Heart right ventricle (tissue), 16 donors: ENCODE measurements at regions not wholly inside any gene's neighbourhood (a gene's known extent, or its start where the extent isn't known, plus 50 kb on each side); places are given as distances from the start of the nearest gene placed in this dataset.

Experiments
- ATAC-seq, 8 donors: fragments of 200-7000 bp; cut with Tn5 transposase; one replicate each; pipeline ENCODE4 v1.9.1; 2020; ENCODE audit warnings: mild to moderate bottlenecking in 8 of 8, moderate library complexity in 8 of 8, moderate number of reproducible peaks in 1 of 8
- DNase-seq, 2 donors: peaks; one replicate each; pipeline ENCODE4 v3.0.0-alpha.2; 2020
- H3K27ac ChIP-seq, 10 donors: fragments of 200-600 bp; sonication (generic) in 2 of 10; one replicate each; pipeline versions ENCODE4 v1.5.0 to v1.8.0; 2020 to 2022; ENCODE audit warnings: mild to moderate bottlenecking in 3 of 10
- H3K27me3 ChIP-seq, 7 donors: fragments of 200-600 bp; one replicate each; pipeline ENCODE4 v1.8.0; 2021 to 2022; ENCODE audit warnings: mild to moderate bottlenecking in 2 of 7
- H3K36me3 ChIP-seq, 9 donors: fragments of 200-600 bp; sonication (generic) in 1 of 9; one replicate each; pipeline versions ENCODE4 v1.5.0 to v1.8.0; 2020 to 2022; ENCODE audit warnings: mild to moderate bottlenecking in 2 of 9
- H3K4me1 ChIP-seq, 9 donors: fragments of 200-600 bp; sonication (generic) in 1 of 9; one replicate each; pipeline versions ENCODE4 v1.5.0 to v1.8.0; 2020 to 2022; ENCODE audit warnings: mild to moderate bottlenecking in 4 of 9
- H3K4me3 ChIP-seq, 10 donors: fragments of 200-600 bp; sonication (generic) in 2 of 10; one replicate each; pipeline versions ENCODE4 v1.5.0 to v1.8.0; 2020 to 2022; ENCODE audit warnings: mild to moderate bottlenecking in 7 of 10, moderate library complexity in 2 of 10
- H3K9me3 ChIP-seq, 11 donors: fragments of 200-600 bp in 10 of 11; sonication (generic) in 2 of 11; one replicate each; pipeline versions ENCODE4 v1.5.0 to v1.8.0; 2013 to 2022; ENCODE audit warnings: mild to moderate bottlenecking in 2 of 11, control low read depth in 1 of 11, moderate library complexity in 1 of 11
- CTCF ChIP-seq, 9 donors: fragments of 200-600 bp; sonication (generic) in 2 of 9; IDR thresholded peaks; one replicate each; pipeline versions ENCODE4 v1.5.0 to v1.8.0; 2021 to 2022; ENCODE audit warnings: antibody characterized with exemption in 9 of 9, mild to moderate bottlenecking in 5 of 9, moderate library complexity in 1 of 9
- WGBS, 2 donors: extraction: QIAGEN DNeasy Blood & Tissue Kit; methylation state at CpG; one replicate each; pipeline ENCODE4 v1.1.7; 2013; ENCODE audit warnings: inconsistent platforms in 1 of 2; 5-methylcytosine and 5-hydroxymethylcytosine counted together
- intact Hi-C, 10 donors: fragments of 100-400 bp; cut with DNase I; formaldehyde crosslinking; loops; one replicate each; pipeline versions ENCODE4 v1.11.1 to v1.14.2; 2022
- donor health status: Arrhythmogenic right ventricular cardiomyopathy.
- donor health status: ischemic (EF 13 %, LVEDD 7.1; RV severe dilation, severe dysfunction).
- donor health status: healthy with polysubstance abuse.
- donor health status: DM: no; HTN: yes; CAD: no.
- donor health status: DM: no; HTN: no; CAD: no.
- donor health status: ischemic (EF 25% LVEDD 6.9; RV normal size, moderate dysfunction).
- donor health status: ischemic (EF 25% LVEDD 5.7; RV mildly dilated, moderate dysfunction).
- donor health status: healthy.
- donor health status: DM: yes; HTN: yes; CAD: no.
- donor health status: Ischemic cardiomyopathy.
- donor health status: ischemic (EF 35%, LVEDD 5.7; RV mildly dilated, moderate dysfunction).
- donor health status: nonischemic (EF 11% LVEDD 7.7; RV severe dilation, severe dysfunction).
- donor health status: DM: yes; HTN: yes; CAD: no.
- donor health status: PGD.
- donor health status: ischemic (EF 29% LVEDD 5.4; RV normal size, mild dysfunction).
- donor health status: nonischemic (EF 23%, LVEDD 6.1; RV moderate dilation, normal function).

- no peak for DNase-seq
- WGBS, 2 donors = 89 to 92% methylated on average over 6 of the region's 6 CpGs
- no peaks in the 10 kb centered on the region for H3K36me3 ChIP-seq
- no peaks in the 10 kb centered on the region for H3K27me3 ChIP-seq
- no peak for ATAC-seq
- no peaks in the 10 kb centered on the region for H3K9me3 ChIP-seq
- H3K4me3 ChIP-seq = no peak overlapping the region
- peaks cover 0 to 12% (median 9%) of the 10 kb centered on the region in 9 donors for H3K4me1 ChIP-seq
- H3K27ac ChIP-seq = no peak overlapping the region
- intact Hi-C loops = loop anchor here in 3 of 10 donors (5.0 to 10.0 kb wide), 3 partner anchors 120 to 310 kb away; partner anchors contain the start of genes VAT1 (in 3 of the 3), RND2 (in 2 of the 3) and TMEM106A (in 1 of the 3)
- TF ChIP-seq CTCF (IDR thresholded peaks at IDR 0.05) = no peak
Measured at GRCh38 chr17:43332230-43332629, 66.6 kb upstream of the ARL4D start.

- no peaks in the 10 kb centered on the region for H3K27me3 ChIP-seq
- no peak overlapping the region for H3K4me3 ChIP-seq
- no peak overlapping the region for H3K27ac ChIP-seq
- no peak for ATAC-seq
- TF ChIP-seq CTCF (IDR thresholded peaks at IDR 0.05) = no peak
- no peak for DNase-seq
- intact Hi-C loops = loop anchor here in 3 of 10 donors (5.0 to 10.0 kb wide), 3 partner anchors 119 to 309 kb away; partner anchors contain the start of genes VAT1 (in 3 of the 3), RND2 (in 2 of the 3) and TMEM106A (in 1 of the 3)
- peaks cover 0 to 12% (median 9%) of the 10 kb centered on the region in 9 donors for H3K4me1 ChIP-seq
- H3K36me3 ChIP-seq = no peaks in the 10 kb centered on the region
- H3K9me3 ChIP-seq = no peaks in the 10 kb centered on the region
- WGBS, 2 donors = 83 to 88% methylated on average over 12 of the region's 12 CpGs
Measured at GRCh38 chr17:43330876-43331639, 67.7 kb upstream of the ARL4D start.

DNA sequence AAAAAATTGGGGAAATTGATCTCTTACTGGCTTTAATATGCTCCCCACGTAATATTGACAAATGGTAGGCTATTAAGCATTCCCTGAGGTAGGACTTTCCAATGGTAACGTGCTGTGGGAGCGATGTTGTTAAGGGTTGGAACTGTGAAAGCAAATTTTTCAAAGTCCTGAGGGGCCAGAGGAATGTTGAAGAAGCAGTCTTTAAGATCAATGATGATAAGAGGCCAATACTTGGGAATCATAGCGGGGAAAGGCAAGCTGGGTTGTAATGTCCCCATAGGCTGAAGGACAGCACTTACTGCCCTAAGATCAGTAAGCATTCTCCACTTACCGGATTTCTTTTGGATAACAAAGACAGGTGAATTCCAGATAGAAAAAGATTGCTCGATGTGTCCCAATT is 69.6 kb upstream of the ARL4D start:
- H3K27ac ChIP-seq = no peak overlapping the region
- intact Hi-C loops = no loop called here
- ATAC-seq (no peak), DNase-seq (no peak)
- TF ChIP-seq CTCF (IDR thresholded peaks at IDR 0.05) = no peak
- H3K4me3 ChIP-seq = no peak overlapping the region
- H3K27me3 ChIP-seq = no peaks in the 10 kb centered on the region
- peaks cover 0 to 8% (median 5%) of the 10 kb centered on the region in 9 donors for H3K4me1 ChIP-seq
- no peaks in the 10 kb centered on the region for H3K9me3 ChIP-seq
- WGBS, 2 donors = 82 to 83% methylated on average over 6 of the region's 6 CpGs
- no peaks in the 10 kb centered on the region for H3K36me3 ChIP-seq

- WGBS, 2 donors = 80 to 86% methylated on average over 3 of the region's 3 CpGs
- no peaks in the 10 kb centered on the region for H3K9me3 ChIP-seq
- H3K4me3 ChIP-seq = no peak overlapping the region
- ATAC-seq = no peak
- intact Hi-C loops = no loop called here
- H3K4me1 ChIP-seq = peaks cover 0 to 3% (median under 1%) of the 10 kb centered on the region in 9 donors
- no peaks in the 10 kb centered on the region for H3K36me3 ChIP-seq
- H3K27me3 ChIP-seq = no peaks in the 10 kb centered on the region
- TF ChIP-seq CTCF (IDR thresholded peaks at IDR 0.05) = no peak
- H3K27ac ChIP-seq = no peak overlapping the region
- no peak for DNase-seq
Measured at GRCh38 chr17:43328650-43329049, 70.1 kb upstream of the ARL4D start.
